PC-9 (cell line): ENCODE measurements at regions not wholly inside any gene's neighbourhood (a gene's known extent, or its start where the extent isn't known, plus 50 kb on each side); places are given as distances from the start of the nearest gene placed in this dataset.

Experiments used
- BruUV-seq: library from RNA; stranded (reverse); fragments of 400-500 nt; replicated peaks from 2 replicates; lab custom pipeline; 2021; lab: Mats Ljungman, UMichigan
- CTCF ChIA-PET: fragments of 300-600 bp; sonication (Branson Sonifier 250); formaldehyde crosslinking; loops from one replicate; lab custom pipeline; 2022; ENCODE audit warnings: antibody characterized with exemption; lab: Charles Lee
- POLR2A ChIA-PET: fragments of 300-600 bp; sonication (Branson Sonifier 250); formaldehyde crosslinking; loops from one replicate; lab custom pipeline; 2022; ENCODE audit warnings: antibody characterized with exemption; ENCODE audit not compliant: unreplicated experiment; lab: Charles Lee
- DNase-seq, 2 experiments: peaks; one replicate each; pipeline versions ENCODE4 v3.0.0 to v3.0.0-alpha.2; 2015 to 2022; ENCODE audit warnings: mixed read lengths in 1 of 2
- H2AFZ ChIP-seq: fragments of 200-600 bp; sonication (generic); 2 replicates; pipeline ENCODE4 v1.8.1; 2017; ENCODE audit warnings: antibody characterized with exemption
- H3F3A ChIP-seq: fragments of 200-600 bp; sonication (generic); 2 replicates; pipeline ENCODE4 v1.8.1; 2017; ENCODE audit warnings: antibody characterized with exemption, mild to moderate bottlenecking, low read depth; ENCODE audit not compliant: insufficient read depth
- H3K27ac ChIP-seq: fragments of 200-600 bp; sonication (generic); 2 replicates; pipeline ENCODE4 v1.6.1; 2016; ENCODE audit warnings: mixed run types
- H3K27me3 ChIP-seq: fragments of 200-600 bp; sonication (generic); 2 replicates; pipeline ENCODE4 v1.6.1; 2016; ENCODE audit warnings: low read depth, mixed run types; ENCODE audit not compliant: insufficient read depth
- H3K36me3 ChIP-seq: fragments of 200-600 bp; sonication (generic); 2 replicates; pipeline ENCODE4 v1.6.1; 2016; ENCODE audit warnings: low read depth, mixed run types
- H3K4me1 ChIP-seq: fragments of 200-600 bp; sonication (generic); replicated peaks from 2 replicates; pipeline ENCODE4 v1.6.1; 2016; ENCODE audit warnings: mixed run types; ENCODE audit not compliant: insufficient read depth
- H3K4me2 ChIP-seq: fragments of 200-600 bp; sonication (generic); 2 replicates; pipeline ENCODE4 v1.6.1; 2017; ENCODE audit warnings: mixed run types
- H3K4me3 ChIP-seq: fragments of 200-600 bp; sonication (generic); 2 replicates; pipeline ENCODE4 v1.6.1; 2016; ENCODE audit warnings: mixed run types
- H3K79me2 ChIP-seq: fragments of 200-600 bp; sonication (generic); 2 replicates; pipeline ENCODE4 v1.6.1; 2017; ENCODE audit warnings: low read depth, mixed run types
- H3K9me2 ChIP-seq: fragments of 200-600 bp; sonication (generic); 2 replicates; pipeline ENCODE4 v1.8.1; 2017; ENCODE audit warnings: mild to moderate bottlenecking; ENCODE audit not compliant: insufficient read depth
- H3K9me3 ChIP-seq: fragments of 200-600 bp; sonication (generic); 2 replicates; pipeline ENCODE4 v1.8.1; 2016; ENCODE audit warnings: low read depth; ENCODE audit not compliant: insufficient read depth
- H4K20me1 ChIP-seq: fragments of 200-600 bp; sonication (generic); 2 replicates; pipeline ENCODE4 v1.8.1; 2017; ENCODE audit not compliant: insufficient read depth
- CTCF ChIP-seq: fragments of 200-600 bp; sonication (generic); conservative IDR thresholded peaks from 2 replicates; pipeline ENCODE4 v1.6.1; 2017; ENCODE audit warnings: mixed run types, antibody characterized with exemption, mild to moderate bottlenecking, moderate library complexity
- EZH2 ChIP-seq: fragments of 200-600 bp; sonication (generic); IDR thresholded peaks from 2 replicates; pipeline ENCODE4 v1.8.0; 2017; ENCODE audit warnings: antibody characterized with exemption, low read depth
- intact Hi-C: fragments of 100-400 bp; cut with micrococcal nuclease; formaldehyde crosslinking; loops from one replicate; pipeline ENCODE4 v1.10.0; 2022; ENCODE audit not compliant: unreplicated experiment

DNA sequence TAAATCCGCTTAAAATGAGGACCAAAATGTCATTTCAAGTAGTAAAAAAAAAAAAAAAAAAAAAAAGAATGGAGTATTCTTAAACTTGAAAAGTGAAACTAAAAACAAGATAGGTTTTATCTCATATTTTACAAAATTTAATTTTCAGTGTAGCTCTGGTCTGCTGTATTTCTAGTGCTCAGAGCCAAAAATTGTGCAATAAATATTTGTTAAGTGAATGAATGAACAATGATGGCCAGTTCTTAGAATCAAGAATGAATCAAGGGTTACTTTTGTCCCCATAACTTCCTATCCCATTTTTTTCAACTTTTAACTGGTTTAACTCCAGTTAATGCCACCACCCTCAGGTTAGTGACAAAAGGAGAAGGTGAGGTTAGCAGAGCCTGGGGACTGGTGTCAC lies 214.4 kb downstream of the ABHD5 start:
- CTCF ChIA-PET = no interaction called here
- Histone ChIP-seq H3K36me3 (no peaks in the 10 kb centered on the region), H4K20me1 (no peaks in the 10 kb centered on the region), H3K27me3 (no peaks in the 10 kb centered on the region), H3K27ac (no peak overlapping the region), H3F3A (no peaks in the 10 kb centered on the region), H3K79me2 (no peaks in the 10 kb centered on the region), H3K4me2 (no peak overlapping the region), H3K4me1 (no peaks in the 10 kb centered on the region), H2AFZ (no peak overlapping the region), H3K9me3 (no peaks in the 10 kb centered on the region), H3K9me2 (no peaks in the 10 kb centered on the region), H3K4me3 (no peak overlapping the region)
- DNase-seq = no peak
- TF ChIP-seq EZH2 = no peak
- no peak for TF ChIP-seq CTCF
- intact Hi-C loops = no loop called here
- POLR2A ChIA-PET = no interaction called here
- no TSS peak for BruUV-seq

GRCh38 chr3:43906849-43907507 lies 216.2 kb downstream of the ABHD5 start:
- no peaks in the 10 kb centered on the region for H3K9me3 ChIP-seq
- no peak for DNase-seq
- no peaks in the 10 kb centered on the region for H3F3A ChIP-seq
- H2AFZ ChIP-seq = no peak overlapping the region
- no peaks in the 10 kb centered on the region for H3K9me2 ChIP-seq
- no peak overlapping the region for H3K4me3 ChIP-seq
- no peaks in the 10 kb centered on the region for H3K27me3 ChIP-seq
- H3K36me3 ChIP-seq = no peaks in the 10 kb centered on the region
- intact Hi-C loops = no loop called here
- no peak overlapping the region for H3K27ac ChIP-seq
- ChIA-PET POLR2A (no interaction called here), CTCF (no interaction called here)
- TF ChIP-seq EZH2 (no peak), CTCF (no peak)
- no peak overlapping the region for H3K4me2 ChIP-seq
- BruUV-seq = no TSS peak
- H4K20me1 ChIP-seq = no peaks in the 10 kb centered on the region
- no peaks in the 10 kb centered on the region for H3K79me2 ChIP-seq
- no peaks in the 10 kb centered on the region for H3K4me1 ChIP-seq

DNA sequence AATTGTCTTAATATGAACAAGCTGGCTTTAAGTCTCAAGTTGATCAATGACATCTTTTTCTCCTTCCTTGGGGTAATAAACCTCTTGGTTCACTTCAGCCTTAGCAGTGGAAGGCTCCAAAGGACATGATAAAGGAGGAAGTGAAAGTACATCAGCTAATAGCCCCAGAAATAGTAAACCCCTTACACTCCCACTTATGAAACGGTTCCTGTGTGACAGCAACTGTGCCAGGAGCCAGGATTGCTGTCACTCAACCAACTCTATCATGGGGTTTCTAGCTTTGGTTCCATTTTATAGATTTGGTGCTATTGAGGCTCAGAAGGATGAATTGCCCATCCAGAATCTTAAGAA lies 216.7 kb downstream of the ABHD5 start:
- H3K79me2 ChIP-seq = no peaks in the 10 kb centered on the region
- H3K4me1 ChIP-seq = no peaks in the 10 kb centered on the region
- no peak for TF ChIP-seq EZH2
- TF ChIP-seq CTCF = no peak
- no peaks in the 10 kb centered on the region for H4K20me1 ChIP-seq
- no peaks in the 10 kb centered on the region for H3F3A ChIP-seq
- H3K36me3 ChIP-seq = no peaks in the 10 kb centered on the region
- no peak overlapping the region for H3K4me2 ChIP-seq
- no peak for DNase-seq
- no peaks in the 10 kb centered on the region for H3K27me3 ChIP-seq
- intact Hi-C loops = no loop called here
- H3K9me2 ChIP-seq = no peaks in the 10 kb centered on the region
- H3K9me3 ChIP-seq = no peaks in the 10 kb centered on the region
- H3K27ac ChIP-seq = no peak overlapping the region
- CTCF ChIA-PET = no interaction called here
- H2AFZ ChIP-seq = no peak overlapping the region
- H3K4me3 ChIP-seq = no peak overlapping the region
- POLR2A ChIA-PET = no interaction called here
- no TSS peak for BruUV-seq
